ENCODE measurements at regions not wholly inside any gene's neighbourhood (a gene's known extent, or its start where the extent isn't known, plus 50 kb on each side); places are given as distances from the start of the nearest gene placed in this dataset.

GRCh38 chr5:51958473-51958872, 575.2 kb downstream of the ISL1 start:
- no peak for ATAC-seq
- TF ChIP-seq OSR1 (CRISPR knock-in tag; IDR thresholded peaks at IDR 0.05) (no peak), PPARA (CRISPR knock-in tag; IDR thresholded peaks at IDR 0.05; ENCODE audit: borderline replicate concordance) (no peak), POU6F1 (CRISPR knock-in tag; IDR thresholded peaks at IDR 0.05; ENCODE audit: borderline replicate concordance, low read depth) (no peak), RARB (CRISPR knock-in tag; IDR thresholded peaks at IDR 0.05) (no peak), TOX (CRISPR knock-in tag; IDR thresholded peaks at IDR 0.05; ENCODE audit: borderline replicate concordance) (no peak), ESRRG (CRISPR knock-in tag; IDR thresholded peaks at IDR 0.05) (no peak), CSDC2 (CRISPR knock-in tag; IDR thresholded peaks at IDR 0.05) (no peak), TCF4 (CRISPR knock-in tag; IDR thresholded peaks at IDR 0.05; ENCODE audit: borderline replicate concordance) (no peak), ISL1 (CRISPR knock-in tag; IDR thresholded peaks at IDR 0.05) (no peak), GLIS3 (CRISPR knock-in tag; IDR thresholded peaks at IDR 0.05) (no peak), TSHZ2 (CRISPR knock-in tag; IDR thresholded peaks at IDR 0.05) (no peak), BACH2 (CRISPR knock-in tag; IDR thresholded peaks at IDR 0.05; ENCODE audit: borderline replicate concordance) (no peak)

GRCh38 chr5:51960617-51961121, 577.4 kb downstream of the ISL1 start:
- ATAC-seq = peak; percentile 97
- TF ChIP-seq ISL1 (CRISPR knock-in tag; IDR thresholded peaks at IDR 0.05) (peak; percentile 78), ZC3H10 (CRISPR knock-in tag; IDR thresholded peaks at IDR 0.05) (0 out of 2 replicates have a peak, but pooled peaks have one; percentile 40), TOX (CRISPR knock-in tag; IDR thresholded peaks at IDR 0.05; ENCODE audit: borderline replicate concordance) (peak; percentile 87), TCF4 (CRISPR knock-in tag; IDR thresholded peaks at IDR 0.05; ENCODE audit: borderline replicate concordance) (peak; percentile 50; the same call in 1 of the 2 replicates), ZNF565 (CRISPR knock-in tag; conservative IDR thresholded peaks at IDR 0.05; ENCODE audit: low read depth) (no peak), CSDC2 (CRISPR knock-in tag; IDR thresholded peaks at IDR 0.05) (no peak)

GRCh38 chr5:51961154-51961562, 577.9 kb downstream of the ISL1 start:
- TF ChIP-seq ZC3H10 (CRISPR knock-in tag; IDR thresholded peaks at IDR 0.05) (no peak), ZNF70 (CRISPR knock-in tag; IDR thresholded peaks at IDR 0.05) (no peak), GLIS3 (CRISPR knock-in tag; IDR thresholded peaks at IDR 0.05) (no peak), ZNF8 (CRISPR knock-in tag; IDR thresholded peaks at IDR 0.05) (no peak), ZNF565 (CRISPR knock-in tag; conservative IDR thresholded peaks at IDR 0.05; ENCODE audit: low read depth) (no peak), PATZ1 (CRISPR knock-in tag; IDR thresholded peaks at IDR 0.05; ENCODE audit: borderline replicate concordance) (no peak), ESRRG (CRISPR knock-in tag; IDR thresholded peaks at IDR 0.05) (no peak), BACH2 (CRISPR knock-in tag; IDR thresholded peaks at IDR 0.05; ENCODE audit: borderline replicate concordance) (no peak), TSHZ2 (CRISPR knock-in tag; IDR thresholded peaks at IDR 0.05) (no peak), CSRNP3 (CRISPR knock-in tag; IDR thresholded peaks at IDR 0.05) (no peak), ARNTL (CRISPR knock-in tag; IDR thresholded peaks at IDR 0.05; ENCODE audit: borderline replicate concordance, low read depth) (no peak), ZFP30 (CRISPR knock-in tag; IDR thresholded peaks at IDR 0.05) (no peak), POU6F1 (CRISPR knock-in tag; IDR thresholded peaks at IDR 0.05; ENCODE audit: borderline replicate concordance, low read depth) (no peak)
- ATAC-seq = peak; percentile 82
